Right lobe of liver (tissue), 6 donors: ENCODE measurements at regions not wholly inside any gene's neighbourhood (a gene's known extent, or its start where the extent isn't known, plus 50 kb on each side); places are given as distances from the start of the nearest gene placed in this dataset.
"Not testable (repeated sequence)": the region's sequence is repeated elsewhere in the genome, so short reads cannot be mapped to it uniquely, and the experiment has no call there.

Experiments
- ATAC-seq, 4 donors: fragments of 200-7000 bp; cut with Tn5 transposase; one replicate each; pipeline ENCODE4 v1.9.1; 2020; ENCODE audit warnings: mild to moderate bottlenecking in 4 of 4, moderate library complexity in 4 of 4
- DNase-seq, 3 donors: peaks; one replicate each; pipeline ENCODE4 v3.0.0-alpha.2; 2020
- H3K27ac ChIP-seq, 3 donors: fragments of 200-600 bp; one replicate each; pipeline ENCODE4 v1.8.0; 2022
- H3K27me3 ChIP-seq, 2 donors: fragments of 200-600 bp; one replicate each; pipeline ENCODE4 v1.8.0; 2022
- H3K36me3 ChIP-seq, 4 donors: fragments of 200-600 bp; sonication (generic) in 1 of 4; one replicate each; pipeline versions ENCODE4 v1.5.1 to v1.8.0; 2017 to 2022; ENCODE audit warnings: control low read depth in 1 of 4
- H3K4me1 ChIP-seq, 4 donors: fragments of 200-600 bp; sonication (generic) in 1 of 4; one replicate each; pipeline versions ENCODE4 v1.5.1 to v1.8.0; 2017 to 2022; ENCODE audit warnings: control low read depth in 1 of 4
- H3K4me3 ChIP-seq, 3 donors: fragments of 200-600 bp; one replicate each; pipeline ENCODE4 v1.8.0; 2022
- H3K9me3 ChIP-seq, 4 donors: fragments of 200-600 bp; sonication (generic) in 1 of 4; one replicate each; pipeline versions ENCODE4 v1.5.1 to v1.8.0; 2017 to 2022; ENCODE audit warnings: control low read depth in 1 of 4
- POLR2A ChIP-seq: fragments of 450-650 bp; IDR thresholded peaks from one replicate; pipeline ENCODE4 v1.6.1; 2017; ENCODE audit warnings: antibody characterized with exemption, mild to moderate bottlenecking
- WGBS: methylation state at CpG from one replicate; pipeline ENCODE4 v1.1.6; 2018; ENCODE audit warnings: low coverage, low lambda C conversion rate; ENCODE audit not compliant: insufficient coverage; ENCODE audit errors: missing lambda C conversion rate; 5-methylcytosine and 5-hydroxymethylcytosine counted together
- intact Hi-C, 2 donors: fragments of 100-400 bp; cut with DNase I; formaldehyde crosslinking; loops; one replicate each; pipeline versions ENCODE4 v1.11.2 to v1.14.1; 2022
- TF ChIP-seq, protein P1 (sequence below), 4 donors: fragments of 200-600 bp in 3 of 4; fragments of 450-650 bp in 1 of 4; IDR thresholded peaks; one replicate each; pipeline versions ENCODE4 v1.5.1 to v1.8.0; 2016 to 2022; ENCODE audit warnings: antibody characterized with exemption in 4 of 4, mild to moderate bottlenecking in 2 of 4
- donor health status: DM: no; HTN: yes; CAD: no.
- donor health status: DM: no; HTN: no; CAD: no.
- donor health status: DM: no; HTN: no; CAD: no.
- donor health status: DM: no; HTN: yes; CAD: no.
- donor health status: DM: no; HTN: yes; CAD: no.

DNA sequence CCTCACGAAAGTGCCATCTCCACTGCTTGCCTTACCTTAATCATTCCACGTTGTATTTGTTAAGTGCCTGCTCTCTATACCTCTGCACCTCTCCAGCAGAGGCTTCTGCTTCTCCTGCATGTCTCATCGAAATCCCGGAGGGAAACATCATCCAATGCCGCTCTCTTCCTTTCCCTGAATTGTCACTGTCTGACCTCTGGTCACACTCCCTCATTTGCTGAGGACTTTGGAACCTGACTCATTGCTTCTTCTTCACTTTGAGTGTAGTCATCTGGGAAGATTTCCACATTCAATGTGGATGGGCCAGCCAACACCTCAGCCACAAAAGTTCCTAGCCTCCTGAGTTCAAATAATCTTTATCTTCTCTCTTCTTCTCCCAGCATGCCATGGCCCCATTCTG lies 78.9 kb upstream of the BEND6 start:
- no peak overlapping the region for H3K27ac ChIP-seq
- TF ChIP-seq, protein P1, sequence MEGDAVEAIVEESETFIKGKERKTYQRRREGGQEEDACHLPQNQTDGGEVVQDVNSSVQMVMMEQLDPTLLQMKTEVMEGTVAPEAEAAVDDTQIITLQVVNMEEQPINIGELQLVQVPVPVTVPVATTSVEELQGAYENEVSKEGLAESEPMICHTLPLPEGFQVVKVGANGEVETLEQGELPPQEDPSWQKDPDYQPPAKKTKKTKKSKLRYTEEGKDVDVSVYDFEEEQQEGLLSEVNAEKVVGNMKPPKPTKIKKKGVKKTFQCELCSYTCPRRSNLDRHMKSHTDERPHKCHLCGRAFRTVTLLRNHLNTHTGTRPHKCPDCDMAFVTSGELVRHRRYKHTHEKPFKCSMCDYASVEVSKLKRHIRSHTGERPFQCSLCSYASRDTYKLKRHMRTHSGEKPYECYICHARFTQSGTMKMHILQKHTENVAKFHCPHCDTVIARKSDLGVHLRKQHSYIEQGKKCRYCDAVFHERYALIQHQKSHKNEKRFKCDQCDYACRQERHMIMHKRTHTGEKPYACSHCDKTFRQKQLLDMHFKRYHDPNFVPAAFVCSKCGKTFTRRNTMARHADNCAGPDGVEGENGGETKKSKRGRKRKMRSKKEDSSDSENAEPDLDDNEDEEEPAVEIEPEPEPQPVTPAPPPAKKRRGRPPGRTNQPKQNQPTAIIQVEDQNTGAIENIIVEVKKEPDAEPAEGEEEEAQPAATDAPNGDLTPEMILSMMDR (IDR thresholded peaks at IDR 0.05): no peak
- no peak for TF ChIP-seq POLR2A
- ATAC-seq: peak in 3 of 4 donors; percentile 26 to 96 (median 57)
- intact Hi-C loops: no loop called here
- H3K4me1 ChIP-seq: peaks cover 0 to 5% (median 0%) of the 10 kb centered on the region in 4 donors
- H3K4me3 ChIP-seq: no peak overlapping the region
- DNase-seq: no peak
- no peaks in the 10 kb centered on the region for H3K36me3 ChIP-seq
- 65% methylated on average over 5 of the region's 5 CpGs for WGBS
- H3K9me3 ChIP-seq: no peaks in the 10 kb centered on the region
- H3K27me3 ChIP-seq: no peaks in the 10 kb centered on the region

DNA sequence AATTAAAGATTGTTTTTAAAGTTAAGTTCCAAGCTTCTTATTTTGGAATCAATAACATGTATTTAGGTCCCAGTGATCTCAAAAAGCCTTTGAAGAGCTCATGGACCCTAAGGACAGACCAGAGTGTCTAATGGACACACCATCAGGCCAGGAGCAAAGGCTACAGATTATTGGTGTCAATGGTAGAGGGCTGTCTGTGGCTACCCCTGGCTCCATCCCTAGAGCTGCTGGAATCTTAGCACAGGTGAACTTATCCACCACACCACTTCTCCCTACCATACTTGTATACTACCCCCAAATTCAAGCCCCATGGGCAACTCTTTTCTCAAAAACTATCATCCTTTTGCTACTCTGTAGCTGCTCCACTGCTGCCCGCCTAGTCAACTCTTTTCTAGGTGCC lies 79.4 kb upstream of the BEND6 start:
- ATAC-seq: no peak
- intact Hi-C loops: no loop called here
- no peaks in the 10 kb centered on the region for H3K36me3 ChIP-seq
- no peaks in the 10 kb centered on the region for H3K9me3 ChIP-seq
- H3K4me3 ChIP-seq: no peak overlapping the region
- no peak overlapping the region for H3K27ac ChIP-seq
- peaks cover 0 to 5% (median 0%) of the 10 kb centered on the region in 4 donors for H3K4me1 ChIP-seq
- DNase-seq: no peak
- no peaks in the 10 kb centered on the region for H3K27me3 ChIP-seq
- WGBS: 75% methylated on average over 1 of the region's 1 CpG
- TF ChIP-seq POLR2A: no peak
- TF ChIP-seq, protein P1 (IDR thresholded peaks at IDR 0.05): no peak

GRCh38 chr6:56874328-56874727 lies 80.6 kb upstream of the BEND6 start:
- TF ChIP-seq POLR2A: no peak
- TF ChIP-seq, protein P1 (IDR thresholded peaks at IDR 0.05): no peak
- 80% methylated on average over 3 of the region's 3 CpGs for WGBS
- Histone ChIP-seq H3K4me3 (no peak overlapping the region), H3K36me3 (no peaks in the 10 kb centered on the region), H3K9me3 (no peaks in the 10 kb centered on the region), H3K27me3 (no peaks in the 10 kb centered on the region), H3K4me1 (peaks cover 0 to 5% (median 0%) of the 10 kb centered on the region in 4 donors), H3K27ac (no peak overlapping the region)
- DNase-seq: no peak
- ATAC-seq: no peak
- intact Hi-C loops: no loop called here

DNA sequence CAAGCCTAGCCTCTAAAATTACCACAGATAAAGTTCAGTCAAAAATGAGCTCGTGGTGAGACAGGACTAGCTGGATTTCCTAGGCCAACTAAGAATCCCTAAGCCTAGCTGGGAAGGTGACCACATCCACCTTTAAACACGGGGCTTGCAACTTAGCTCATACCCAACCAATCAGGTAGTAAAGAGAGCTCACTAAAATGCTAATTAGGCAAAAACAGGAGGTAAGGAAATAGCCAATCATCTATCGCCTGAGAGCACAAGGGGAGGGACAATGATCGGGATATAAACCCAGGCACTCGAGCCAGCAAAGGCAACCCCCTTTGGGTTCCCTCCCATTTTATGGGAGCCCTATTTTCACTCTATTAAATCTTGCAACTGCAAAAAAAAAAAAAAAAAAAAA lies 84.9 kb upstream of the BEND6 start:
- H3K9me3 ChIP-seq, intact Hi-C loops, H3K4me1 ChIP-seq, H3K27me3 ChIP-seq, H3K4me3 ChIP-seq, ATAC-seq, H3K27ac ChIP-seq, DNase-seq, H3K36me3 ChIP-seq: not testable (repeated sequence)
- 66% methylated on average over 4 of the region's 5 CpGs for WGBS

- ATAC-seq: no peak
- Histone ChIP-seq H3K9me3 (no peaks in the 10 kb centered on the region), H3K4me3 (no peak overlapping the region), H3K36me3 (no peaks in the 10 kb centered on the region), H3K27me3 (no peaks in the 10 kb centered on the region), H3K27ac (no peak overlapping the region), H3K4me1 (no peaks in the 10 kb centered on the region)
- TF ChIP-seq POLR2A: no peak
- WGBS: 63% methylated on average over 2 of the region's 2 CpGs
- intact Hi-C loops: no loop called here
- DNase-seq: no peak
Measured at GRCh38 chr6:56869346-56869745, 85.6 kb upstream of the BEND6 start.

DNA sequence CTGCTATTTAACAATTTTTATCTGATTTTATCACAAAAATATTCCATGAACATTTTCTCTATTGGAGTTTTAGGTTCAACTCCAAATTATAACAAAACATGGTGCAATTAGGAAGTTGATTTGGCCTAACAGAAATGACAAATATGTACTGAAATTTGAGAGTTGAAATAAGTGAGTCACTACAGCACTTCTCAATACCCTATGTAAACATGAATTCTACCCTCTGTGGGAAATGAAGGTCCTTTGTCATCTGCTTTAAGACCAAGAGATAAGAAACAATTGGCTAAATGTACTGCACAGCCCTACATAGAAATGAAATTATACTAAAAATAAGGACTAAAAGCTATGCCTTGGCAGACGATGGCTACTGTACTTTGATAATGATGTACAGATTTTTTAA lies 86.2 kb upstream of the BEND6 start:
- H3K4me1 ChIP-seq: no peaks in the 10 kb centered on the region
- WGBS: 91% methylated on average over 1 of the region's 1 CpG
- no peaks in the 10 kb centered on the region for H3K9me3 ChIP-seq

More for the DNA sequence above, 86.2 kb upstream of the BEND6 start:
- Histone ChIP-seq H3K27ac (no peak overlapping the region), H3K36me3 (no peaks in the 10 kb centered on the region), H3K4me3 (no peak overlapping the region), H3K27me3 (no peaks in the 10 kb centered on the region)
- TF ChIP-seq, protein P1 (IDR thresholded peaks at IDR 0.05): no peak
- TF ChIP-seq POLR2A: no peak
- ATAC-seq (no peak), DNase-seq (no peak)
- intact Hi-C loops: no loop called here
